Globus pallidus (tissue), 1 donor: ENCODE measurements at regions not wholly inside any gene's neighbourhood (a gene's known extent, or its start where the extent isn't known, plus 50 kb on each side); places are given as distances from the start of the nearest gene placed in this dataset.

Experiments
- DNase-seq: peaks from one replicate; pipeline ENCODE4 v3.0.0-alpha.2; 2015; ENCODE audit warnings: low spot score

GRCh38 chr10:118107040-118107439, 60.3 kb upstream of the RAB11FIP2 start:
- DNase-seq = no peak

GRCh38 chr10:118106426-118106825, 59.7 kb upstream of the RAB11FIP2 start:
- no peak for DNase-seq

- no peak for DNase-seq
These were observed 55.4 kb upstream of the RAB11FIP2 start for GRCh38 chr10:118102121-118102520.

- no peak for DNase-seq
These were observed 54.8 kb upstream of the RAB11FIP2 start for GRCh38 chr10:118101501-118101900.
